HG02623 (cell line): ENCODE measurements at regions not wholly inside any gene's neighbourhood (a gene's known extent, or its start where the extent isn't known, plus 50 kb on each side); places are given as distances from the start of the nearest gene placed in this dataset.
"Not testable (repeated sequence)": the region's sequence is repeated elsewhere in the genome, so short reads cannot be mapped to it uniquely, and the experiment has no call there.

Source experiments
- ATAC-seq: cut with Tn5 transposase; IDR thresholded peaks from one replicate; pipeline ENCODE4 v1.9.1; 2021; ENCODE audit warnings: moderate library complexity; ENCODE audit not compliant: unreplicated experiment

- ATAC-seq, result no peak
These were observed 180.7 kb upstream of the IL15 start for GRCh38 chr4:141455651-141456050.

- no peak for ATAC-seq
These were observed 178.7 kb upstream of the IL15 start for GRCh38 chr4:141457653-141458052.

- no peak for ATAC-seq
These were observed 177.9 kb upstream of the IL15 start for GRCh38 chr4:141458501-141458900.

GRCh38 chr4:141459020-141459419, 177.4 kb upstream of the IL15 start:
- no peak for ATAC-seq

GRCh38 chr4:141462361-141462760, 174.0 kb upstream of the IL15 start:
- ATAC-seq, result no peak

GRCh38 chr4:141463678-141464077, 172.7 kb upstream of the IL15 start:
- no peak for ATAC-seq

- no peak for ATAC-seq
These were observed 172.0 kb upstream of the IL15 start for GRCh38 chr4:141464366-141464765.

GRCh38 chr4:141465171-141465570, 171.2 kb upstream of the IL15 start:
- ATAC-seq, result no peak

GRCh38 chr4:141467225-141467624, 169.2 kb upstream of the IL15 start:
- ATAC-seq, result no peak

GRCh38 chr4:141469392-141469791, 167.0 kb upstream of the IL15 start:
- ATAC-seq, result no peak

- no peak for ATAC-seq
These were observed 163.3 kb upstream of the IL15 start for GRCh38 chr4:141473026-141473540.

- no peak for ATAC-seq
These were observed 162.4 kb upstream of the IL15 start for GRCh38 chr4:141473952-141474351.

GRCh38 chr4:141480950-141481349, 155.4 kb upstream of the IL15 start:
- ATAC-seq, result no peak

- not testable (repeated sequence) for ATAC-seq
These were observed 152.1 kb upstream of the IL15 start for GRCh38 chr4:141484298-141484697.

GRCh38 chr4:141486375-141486997, 149.9 kb upstream of the IL15 start:
- ATAC-seq, result no peak

- ATAC-seq, result peak; percentile 94
These were observed 138.8 kb upstream of the IL15 start for GRCh38 chr4:141497627-141498026.

GRCh38 chr4:141499261-141499853, 137.0 kb upstream of the IL15 start:
- ATAC-seq, result no peak

GRCh38 chr4:141501395-141501794, 135.0 kb upstream of the IL15 start:
- no peak for ATAC-seq

- ATAC-seq, result no peak
These were observed 134.5 kb upstream of the IL15 start for GRCh38 chr4:141501931-141502330.

GRCh38 chr4:141502755-141503154, 133.6 kb upstream of the IL15 start:
- ATAC-seq, result no peak

GRCh38 chr4:141503260-141503659, 133.1 kb upstream of the IL15 start:
- ATAC-seq, result no peak

- no peak for ATAC-seq
These were observed 125.3 kb upstream of the IL15 start for GRCh38 chr4:141511055-141511454.

GRCh38 chr4:141513866-141514265, 122.5 kb upstream of the IL15 start:
- no peak for ATAC-seq
